ENCODE measurements at regions not wholly inside any gene's neighbourhood (a gene's known extent, or its start where the extent isn't known, plus 50 kb on each side); places are given as distances from the start of the nearest gene placed in this dataset.

- H3K4me3 Mint-ChIP-seq = no peak overlapping the region
- ATAC-seq (replicated peaks) (no peak), DNase-seq (no peak)
- no peaks in the 10 kb centered on the region for H3K9me3 Mint-ChIP-seq
- no peak overlapping the region for H3K27ac Mint-ChIP-seq
- no peaks in the 10 kb centered on the region for H3K4me1 Mint-ChIP-seq (ENCODE audit: low read depth in 2 of 2)
- H3K36me3 Mint-ChIP-seq (ENCODE audit: insufficient read depth) = no peaks in the 10 kb centered on the region
- peaks cover 6 to 31% of the 10 kb centered on the region in 2 donors for H3K27me3 Mint-ChIP-seq
Measured at GRCh38 chr16:54347961-54348360, 61.4 kb upstream of the IRX3 start.

- H3K9me3 Mint-ChIP-seq = no peaks in the 10 kb centered on the region
- no peak overlapping the region for H3K4me3 Mint-ChIP-seq
- no peak overlapping the region for H3K27ac Mint-ChIP-seq
- H3K4me1 Mint-ChIP-seq (ENCODE audit: low read depth in 2 of 2) = no peaks in the 10 kb centered on the region
- H3K36me3 Mint-ChIP-seq (ENCODE audit: insufficient read depth) = no peaks in the 10 kb centered on the region
- no peak for ATAC-seq (replicated peaks)
- peaks cover 6 to 19% of the 10 kb centered on the region in 2 donors for H3K27me3 Mint-ChIP-seq
- DNase-seq = no peak
Measured at GRCh38 chr16:54346041-54346440, 59.5 kb upstream of the IRX3 start.

- H3K27ac Mint-ChIP-seq = no peak overlapping the region
- no peaks in the 10 kb centered on the region for H3K4me1 Mint-ChIP-seq (ENCODE audit: low read depth in 2 of 2)
- H3K36me3 Mint-ChIP-seq (ENCODE audit: insufficient read depth) = no peaks in the 10 kb centered on the region
- DNase-seq = no peak
- H3K27me3 Mint-ChIP-seq = peaks cover 14 to 23% of the 10 kb centered on the region in 2 donors
- no peak overlapping the region for H3K4me3 Mint-ChIP-seq
- no peak for ATAC-seq (replicated peaks)
- H3K9me3 Mint-ChIP-seq = no peaks in the 10 kb centered on the region
Measured at GRCh38 chr16:54344646-54345630, 58.4 kb upstream of the IRX3 start.

- DNase-seq = no peak
- no peak overlapping the region for H3K4me3 Mint-ChIP-seq
- H3K27me3 Mint-ChIP-seq = peaks cover 14 to 39% of the 10 kb centered on the region in 2 donors
- H3K9me3 Mint-ChIP-seq = no peaks in the 10 kb centered on the region
- H3K4me1 Mint-ChIP-seq (ENCODE audit: low read depth in 2 of 2) = no peaks in the 10 kb centered on the region
- no peaks in the 10 kb centered on the region for H3K36me3 Mint-ChIP-seq (ENCODE audit: insufficient read depth)
- no peak overlapping the region for H3K27ac Mint-ChIP-seq
- ATAC-seq (replicated peaks) = no peak
Measured at GRCh38 chr16:54342966-54343365, 56.4 kb upstream of the IRX3 start.

- Mint-ChIP-seq H3K27me3 (peaks cover 14 to 40% of the 10 kb centered on the region in 2 donors), H3K9me3 (no peaks in the 10 kb centered on the region), H3K36me3 (ENCODE audit: insufficient read depth) (no peaks in the 10 kb centered on the region), H3K4me1 (ENCODE audit: low read depth in 2 of 2) (no peaks in the 10 kb centered on the region), H3K27ac (no peak overlapping the region), H3K4me3 (no peak overlapping the region)
- ATAC-seq (replicated peaks) = no peak
- no peak for DNase-seq
Measured at GRCh38 chr16:54341892-54342776, 55.5 kb upstream of the IRX3 start.

- no peaks in the 10 kb centered on the region for H3K4me1 Mint-ChIP-seq (ENCODE audit: low read depth in 2 of 2)
Measured at GRCh38 chr16:54340531-54340930, 53.9 kb upstream of the IRX3 start.

GRCh38 chr16:54336631-54337204, 50.1 kb upstream of the IRX3 start:
- DNase-seq = no peak
- no peaks in the 10 kb centered on the region for H3K9me3 Mint-ChIP-seq
- no peak for ATAC-seq (replicated peaks)
- no peaks in the 10 kb centered on the region for H3K36me3 Mint-ChIP-seq (ENCODE audit: insufficient read depth)
- no peak overlapping the region for H3K4me3 Mint-ChIP-seq
- H3K27me3 Mint-ChIP-seq = peaks cover 16 to 42% of the 10 kb centered on the region in 2 donors
- H3K27ac Mint-ChIP-seq = no peak overlapping the region
- no peaks in the 10 kb centered on the region for H3K4me1 Mint-ChIP-seq (ENCODE audit: low read depth in 2 of 2)

More at GRCh38 chr16:54340531-54340930, 53.9 kb upstream of the IRX3 start:
- peaks cover 8 to 52% of the 10 kb centered on the region in 2 donors for H3K27me3 Mint-ChIP-seq
- no peak overlapping the region for H3K27ac Mint-ChIP-seq
- ATAC-seq (replicated peaks) (no peak), DNase-seq (no peak)
- no peak overlapping the region for H3K4me3 Mint-ChIP-seq
- no peaks in the 10 kb centered on the region for H3K9me3 Mint-ChIP-seq
- H3K36me3 Mint-ChIP-seq (ENCODE audit: insufficient read depth) = no peaks in the 10 kb centered on the region

Data from effector memory CD8-positive, alpha-beta T cell (primary cell).